ENCODE measurements at regions not wholly inside any gene's neighbourhood (a gene's known extent, or its start where the extent isn't known, plus 50 kb on each side); places are given as distances from the start of the nearest gene placed in this dataset.

DNA sequence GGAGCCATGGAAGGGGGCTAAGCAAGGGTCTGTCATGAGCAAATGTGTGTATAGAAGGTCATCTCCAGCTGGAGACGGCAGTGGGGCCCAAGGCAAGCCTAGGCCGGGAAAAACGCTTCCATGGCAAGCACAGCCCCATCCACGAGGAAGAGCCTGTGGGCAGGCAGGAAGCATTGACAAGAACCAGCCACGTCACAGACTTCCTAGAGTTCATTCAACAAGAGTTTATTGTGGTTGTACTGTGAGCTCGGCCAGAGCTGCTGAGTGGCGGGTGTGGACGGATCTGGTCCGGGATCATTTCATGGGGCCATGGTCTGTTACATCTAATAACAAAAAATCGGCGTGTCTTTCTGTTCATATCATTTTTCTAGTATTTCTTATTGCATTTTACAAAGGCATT, 311.7 kb downstream of the TMEM121 start:
- no peak for TF ChIP-seq POLR2A (IDR thresholded peaks at IDR 0.05)
- TF ChIP-seq, protein P1, sequence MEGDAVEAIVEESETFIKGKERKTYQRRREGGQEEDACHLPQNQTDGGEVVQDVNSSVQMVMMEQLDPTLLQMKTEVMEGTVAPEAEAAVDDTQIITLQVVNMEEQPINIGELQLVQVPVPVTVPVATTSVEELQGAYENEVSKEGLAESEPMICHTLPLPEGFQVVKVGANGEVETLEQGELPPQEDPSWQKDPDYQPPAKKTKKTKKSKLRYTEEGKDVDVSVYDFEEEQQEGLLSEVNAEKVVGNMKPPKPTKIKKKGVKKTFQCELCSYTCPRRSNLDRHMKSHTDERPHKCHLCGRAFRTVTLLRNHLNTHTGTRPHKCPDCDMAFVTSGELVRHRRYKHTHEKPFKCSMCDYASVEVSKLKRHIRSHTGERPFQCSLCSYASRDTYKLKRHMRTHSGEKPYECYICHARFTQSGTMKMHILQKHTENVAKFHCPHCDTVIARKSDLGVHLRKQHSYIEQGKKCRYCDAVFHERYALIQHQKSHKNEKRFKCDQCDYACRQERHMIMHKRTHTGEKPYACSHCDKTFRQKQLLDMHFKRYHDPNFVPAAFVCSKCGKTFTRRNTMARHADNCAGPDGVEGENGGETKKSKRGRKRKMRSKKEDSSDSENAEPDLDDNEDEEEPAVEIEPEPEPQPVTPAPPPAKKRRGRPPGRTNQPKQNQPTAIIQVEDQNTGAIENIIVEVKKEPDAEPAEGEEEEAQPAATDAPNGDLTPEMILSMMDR (IDR thresholded peaks at IDR 0.05) = no peak
